ENCODE measurements at regions not wholly inside any gene's neighbourhood (a gene's known extent, or its start where the extent isn't known, plus 50 kb on each side); places are given as distances from the start of the nearest gene placed in this dataset.
"Not testable (repeated sequence)": the region's sequence is repeated elsewhere in the genome, so short reads cannot be mapped to it uniquely, and the experiment has no call there.

GRCh38 chr6:12641785-12642184, 74.8 kb upstream of the PHACTR1 start:
- POLR2A ChIA-PET; H3K9me3 Mint-ChIP-seq; CTCF ChIA-PET; DNase-seq; H3K4me1 Mint-ChIP-seq; H3K36me3 Mint-ChIP-seq (ENCODE audit: low read depth); H3K4me3 Mint-ChIP-seq; H3K27ac Mint-ChIP-seq; H3K27me3 Mint-ChIP-seq: not testable (repeated sequence)

- Mint-ChIP-seq H3K4me1 (no peaks in the 10 kb centered on the region), H3K4me3 (no peak overlapping the region), H3K27ac (no peak overlapping the region), H3K36me3 (ENCODE audit: low read depth) (no peaks in the 10 kb centered on the region), H3K27me3 (no peaks in the 10 kb centered on the region), H3K9me3 (peaks cover 4% of the 10 kb centered on the region)
- no peak for DNase-seq
- POLR2A ChIA-PET: no interaction called here
- CTCF ChIA-PET: no interaction called here
These were observed 70.6 kb upstream of the PHACTR1 start for GRCh38 chr6:12645941-12646340.

DNA sequence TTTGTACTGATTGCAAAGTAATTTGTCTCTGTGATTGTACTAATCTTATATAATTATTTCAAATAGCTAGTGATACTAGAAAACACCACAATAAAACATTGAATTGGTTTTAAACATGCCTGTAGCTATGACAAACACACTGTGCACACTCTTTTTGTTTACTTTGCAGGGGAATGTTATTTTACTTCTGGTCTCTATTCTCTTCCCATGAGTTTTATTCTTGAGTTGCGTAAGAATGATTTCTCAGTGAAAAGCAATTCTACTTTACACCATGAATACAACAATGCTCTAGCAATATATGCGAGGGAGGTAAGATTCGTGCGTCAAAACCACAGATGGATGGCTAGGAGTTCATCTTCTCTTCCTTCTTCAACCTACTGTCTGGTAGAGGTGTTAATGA, 68.4 kb upstream of the PHACTR1 start:
- H3K4me3 Mint-ChIP-seq: no peak overlapping the region
- peaks cover 4% of the 10 kb centered on the region for H3K9me3 Mint-ChIP-seq
- H3K27ac Mint-ChIP-seq: no peak overlapping the region
- H3K36me3 Mint-ChIP-seq (ENCODE audit: low read depth): no peaks in the 10 kb centered on the region
- no peaks in the 10 kb centered on the region for H3K4me1 Mint-ChIP-seq
- ChIA-PET CTCF (no interaction called here), POLR2A (no interaction called here)
- no peaks in the 10 kb centered on the region for H3K27me3 Mint-ChIP-seq
- no peak for DNase-seq

GRCh38 chr6:12649325-12649724, 67.2 kb upstream of the PHACTR1 start:
- CTCF ChIA-PET: no interaction called here
- POLR2A ChIA-PET: no interaction called here

DNA sequence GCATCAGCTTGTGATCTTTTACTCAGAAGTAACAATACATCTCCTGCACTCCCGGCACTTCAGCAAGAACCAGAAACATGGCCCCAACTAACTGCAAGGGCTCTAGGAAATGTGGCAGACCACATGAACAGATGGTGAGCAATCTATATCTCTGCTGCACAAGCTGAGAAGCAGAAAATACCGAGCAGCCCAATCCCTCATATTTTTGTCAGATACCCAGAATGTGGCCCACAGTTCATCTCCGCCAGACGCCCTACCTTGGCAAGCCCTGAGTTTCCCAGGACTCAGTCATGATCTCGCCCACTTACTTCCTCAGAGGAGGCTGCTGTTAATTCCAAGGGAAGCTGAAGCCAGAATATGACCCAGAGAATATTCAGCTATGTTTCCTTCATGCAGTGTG, 63.1 kb upstream of the PHACTR1 start:
- H3K36me3 Mint-ChIP-seq (ENCODE audit: low read depth): no peaks in the 10 kb centered on the region
- no peaks in the 10 kb centered on the region for H3K27me3 Mint-ChIP-seq
- ChIA-PET POLR2A (no interaction called here), CTCF (interaction anchor here (1.0 kb wide), 1 partner anchor 16 kb away, joined by 3 read pairs; no protein-coding TSS in a partner anchor)
- no peak for DNase-seq
- peaks cover 4% of the 10 kb centered on the region for H3K4me1 Mint-ChIP-seq
- H3K4me3 Mint-ChIP-seq: no peak overlapping the region
- H3K27ac Mint-ChIP-seq: no peak overlapping the region
- H3K9me3 Mint-ChIP-seq: no peaks in the 10 kb centered on the region

More at GRCh38 chr6:12649325-12649724, 67.2 kb upstream of the PHACTR1 start:
- Mint-ChIP-seq H3K4me1 (no peaks in the 10 kb centered on the region), H3K36me3 (ENCODE audit: low read depth) (no peaks in the 10 kb centered on the region), H3K27me3 (no peaks in the 10 kb centered on the region), H3K27ac (no peak overlapping the region), H3K9me3 (peaks cover under 1% of the 10 kb centered on the region), H3K4me3 (no peak overlapping the region)
- DNase-seq: no peak

- ChIA-PET POLR2A (no interaction called here), CTCF (no interaction called here)
- Mint-ChIP-seq H3K27ac (no peak overlapping the region), H3K4me3 (no peak overlapping the region), H3K36me3 (ENCODE audit: low read depth) (no peaks in the 10 kb centered on the region), H3K4me1 (peaks cover 4% of the 10 kb centered on the region), H3K27me3 (no peaks in the 10 kb centered on the region), H3K9me3 (no peaks in the 10 kb centered on the region)
- no peak for DNase-seq
These were observed 62.5 kb upstream of the PHACTR1 start for GRCh38 chr6:12654107-12654506.

GRCh38 chr6:12654514-12654913, 62.1 kb upstream of the PHACTR1 start:
- DNase-seq: no peak
- peaks cover 4% of the 10 kb centered on the region for H3K4me1 Mint-ChIP-seq
- H3K36me3 Mint-ChIP-seq (ENCODE audit: low read depth): no peaks in the 10 kb centered on the region
- ChIA-PET CTCF (no interaction called here), POLR2A (no interaction called here)
- no peaks in the 10 kb centered on the region for H3K27me3 Mint-ChIP-seq
- no peak overlapping the region for H3K27ac Mint-ChIP-seq
- no peak overlapping the region for H3K4me3 Mint-ChIP-seq
- no peaks in the 10 kb centered on the region for H3K9me3 Mint-ChIP-seq

- no peaks in the 10 kb centered on the region for H3K27me3 Mint-ChIP-seq
- peaks cover 4% of the 10 kb centered on the region for H3K4me1 Mint-ChIP-seq
- no peaks in the 10 kb centered on the region for H3K36me3 Mint-ChIP-seq (ENCODE audit: low read depth)
- no peaks in the 10 kb centered on the region for H3K9me3 Mint-ChIP-seq
- ChIA-PET POLR2A (no interaction called here), CTCF (no interaction called here)
- DNase-seq: no peak
- no peak overlapping the region for H3K27ac Mint-ChIP-seq
- no peak overlapping the region for H3K4me3 Mint-ChIP-seq
These were observed 59.7 kb upstream of the PHACTR1 start for GRCh38 chr6:12656906-12657305.

GRCh38 chr6:12657884-12658283, 58.7 kb upstream of the PHACTR1 start:
- POLR2A ChIA-PET: no interaction called here
- H3K4me3 Mint-ChIP-seq: no peak overlapping the region
- peaks cover 4% of the 10 kb centered on the region for H3K4me1 Mint-ChIP-seq
- no peaks in the 10 kb centered on the region for H3K9me3 Mint-ChIP-seq
- no peak overlapping the region for H3K27ac Mint-ChIP-seq
- no peak for DNase-seq
- no peaks in the 10 kb centered on the region for H3K36me3 Mint-ChIP-seq (ENCODE audit: low read depth)
- CTCF ChIA-PET: no interaction called here
- no peaks in the 10 kb centered on the region for H3K27me3 Mint-ChIP-seq

GRCh38 chr6:12661432-12662089, 55.0 kb upstream of the PHACTR1 start:
- no peaks in the 10 kb centered on the region for H3K4me1 Mint-ChIP-seq
- ChIA-PET CTCF (no interaction called here), POLR2A (no interaction called here)
- H3K36me3 Mint-ChIP-seq (ENCODE audit: low read depth): no peaks in the 10 kb centered on the region
- no peak overlapping the region for H3K4me3 Mint-ChIP-seq
- H3K27me3 Mint-ChIP-seq: no peaks in the 10 kb centered on the region
- no peak overlapping the region for H3K27ac Mint-ChIP-seq
- no peak for DNase-seq
- H3K9me3 Mint-ChIP-seq: no peaks in the 10 kb centered on the region
